Fibroblast of skin of back (primary cell): ENCODE measurements at regions not wholly inside any gene's neighbourhood (a gene's known extent, or its start where the extent isn't known, plus 50 kb on each side); places are given as distances from the start of the nearest gene placed in this dataset.
A peak's percentile ranks its signal among the peaks of the same experiment; 100 is the strongest.

ENCODE experiments used
- DNase-seq: peaks from one replicate; pipeline ENCODE4 v3.0.0-alpha.2; 2013

- no peak for DNase-seq
Measured at GRCh38 chr1:58976294-58976693, 192.4 kb upstream of the JUN start.

- DNase-seq = no peak
Measured at GRCh38 chr1:58977598-58977997, 193.8 kb upstream of the JUN start.

GRCh38 chr1:58978096-58978495 lies 194.2 kb upstream of the JUN start:
- no peak for DNase-seq

- no peak for DNase-seq
Measured at GRCh38 chr1:58979086-58979485, 195.2 kb upstream of the JUN start.

- DNase-seq = no peak
Measured at GRCh38 chr1:58979677-58980076, 195.8 kb upstream of the JUN start.

- DNase-seq = no peak
Measured at GRCh38 chr1:58981392-58981791, 197.5 kb upstream of the JUN start.

- no peak for DNase-seq
Measured at GRCh38 chr1:58982259-58982998, 198.6 kb upstream of the JUN start.

DNA sequence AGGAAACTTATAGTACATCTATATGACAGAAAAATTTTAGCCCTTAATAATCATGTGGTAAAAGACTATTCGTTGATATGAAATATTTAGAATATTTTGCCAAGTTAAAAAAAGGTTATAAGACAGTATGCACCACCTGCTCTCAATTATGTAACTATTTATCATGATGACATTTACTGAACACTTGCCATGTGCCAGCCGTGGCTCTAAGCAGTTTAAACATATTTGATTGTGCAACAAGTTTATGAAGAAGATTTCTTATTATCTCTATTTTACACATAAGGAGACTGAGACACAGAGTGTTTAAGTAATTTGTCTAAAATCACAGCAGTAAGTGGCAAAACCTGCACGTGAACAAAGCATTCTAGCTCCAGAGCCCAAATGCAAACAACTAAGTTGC lies 199.3 kb upstream of the JUN start:
- DNase-seq = peak; percentile 30

DNA sequence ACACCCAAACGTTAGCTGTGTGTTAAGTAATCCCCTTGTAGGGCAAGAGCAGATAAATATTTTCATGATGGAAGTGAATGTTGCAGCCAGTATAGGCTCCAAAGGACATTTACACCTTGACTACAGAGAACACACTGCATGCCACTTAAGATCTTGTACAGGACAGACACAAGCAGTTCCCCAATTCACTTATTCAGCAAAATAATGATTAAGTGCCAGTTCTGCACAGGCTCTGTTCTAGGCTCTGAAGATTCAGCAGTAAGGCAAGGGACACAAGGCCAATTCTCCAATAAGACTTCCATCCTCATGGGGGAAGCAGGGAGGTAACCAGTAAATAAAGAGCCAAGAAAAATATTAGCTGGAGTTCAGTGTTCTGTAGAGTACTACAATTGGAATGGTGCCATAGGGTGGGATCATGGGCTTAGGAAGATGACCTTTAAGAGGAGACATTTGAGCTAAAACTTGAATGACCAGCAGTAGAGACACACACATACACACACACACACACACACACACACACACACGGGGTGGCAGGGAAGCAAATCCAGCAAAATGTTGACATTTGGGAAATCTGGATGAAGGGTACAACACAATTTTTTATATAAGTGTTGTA lies 199.9 kb upstream of the JUN start:
- DNase-seq = no peak

DNA sequence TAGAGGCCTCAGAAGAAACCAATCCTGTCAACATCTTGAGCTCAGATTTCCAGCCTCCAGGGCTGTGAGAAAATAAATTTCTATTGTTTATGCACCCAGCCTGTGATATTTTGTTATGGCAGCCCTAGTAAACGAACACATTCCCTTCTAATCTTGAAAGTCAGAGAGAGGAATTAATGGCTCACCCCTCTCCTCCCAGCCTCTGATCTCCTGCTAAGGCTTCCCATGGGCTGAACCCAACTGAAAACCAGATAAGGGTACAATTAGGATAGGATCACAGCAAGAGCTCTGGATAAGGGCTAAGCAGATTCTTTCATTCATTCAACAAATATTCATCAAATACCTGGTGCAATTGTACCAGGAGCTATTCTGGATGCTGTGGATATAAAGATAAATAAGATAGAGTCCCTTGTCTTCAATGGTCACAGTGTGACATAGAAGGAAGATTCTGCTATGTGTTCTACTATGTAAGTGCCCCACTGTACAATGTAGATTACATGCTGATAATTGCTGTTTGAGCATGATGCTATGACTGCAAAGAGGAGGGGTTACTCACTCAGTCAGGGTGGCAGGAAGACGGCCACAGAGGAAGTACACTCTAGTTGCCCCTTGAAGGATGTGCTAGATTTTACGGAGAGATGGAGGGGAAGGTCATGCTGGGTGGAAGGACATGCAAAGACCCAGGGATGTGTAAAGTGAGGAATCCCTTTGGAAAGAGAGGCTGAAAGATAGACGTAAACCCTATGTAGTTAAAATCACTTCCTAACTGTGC lies 203.3 kb upstream of the JUN start:
- no peak for DNase-seq

GRCh38 chr1:58988752-58989151 lies 204.9 kb upstream of the JUN start:
- DNase-seq = no peak

DNA sequence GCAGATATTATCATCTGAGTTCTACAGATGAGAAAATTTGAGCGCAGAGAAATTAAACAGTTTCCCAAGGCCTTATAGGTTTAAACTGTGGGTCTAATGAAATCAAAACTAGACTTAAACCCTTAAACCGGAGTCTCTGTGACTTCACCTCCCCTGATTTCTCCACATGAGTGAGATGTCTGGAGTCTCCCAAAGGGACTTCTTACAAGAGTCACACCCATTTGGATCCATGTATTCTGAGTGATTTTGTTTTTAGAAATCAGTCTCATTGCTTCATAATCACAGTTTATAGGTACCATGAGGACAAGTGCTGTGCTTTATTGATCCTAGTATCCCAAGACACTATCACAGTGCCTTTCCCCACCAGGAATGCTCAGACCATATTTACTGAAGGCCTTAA lies 206.0 kb upstream of the JUN start:
- no peak for DNase-seq

- no peak for DNase-seq
Measured at GRCh38 chr1:58991305-58991704, 207.5 kb upstream of the JUN start.

- no peak for DNase-seq
Measured at GRCh38 chr1:58992643-58993042, 208.8 kb upstream of the JUN start.

GRCh38 chr1:58993403-58993802 lies 209.6 kb upstream of the JUN start:
- DNase-seq = no peak

GRCh38 chr1:58994664-58995063 lies 210.8 kb upstream of the JUN start:
- DNase-seq = no peak

DNA sequence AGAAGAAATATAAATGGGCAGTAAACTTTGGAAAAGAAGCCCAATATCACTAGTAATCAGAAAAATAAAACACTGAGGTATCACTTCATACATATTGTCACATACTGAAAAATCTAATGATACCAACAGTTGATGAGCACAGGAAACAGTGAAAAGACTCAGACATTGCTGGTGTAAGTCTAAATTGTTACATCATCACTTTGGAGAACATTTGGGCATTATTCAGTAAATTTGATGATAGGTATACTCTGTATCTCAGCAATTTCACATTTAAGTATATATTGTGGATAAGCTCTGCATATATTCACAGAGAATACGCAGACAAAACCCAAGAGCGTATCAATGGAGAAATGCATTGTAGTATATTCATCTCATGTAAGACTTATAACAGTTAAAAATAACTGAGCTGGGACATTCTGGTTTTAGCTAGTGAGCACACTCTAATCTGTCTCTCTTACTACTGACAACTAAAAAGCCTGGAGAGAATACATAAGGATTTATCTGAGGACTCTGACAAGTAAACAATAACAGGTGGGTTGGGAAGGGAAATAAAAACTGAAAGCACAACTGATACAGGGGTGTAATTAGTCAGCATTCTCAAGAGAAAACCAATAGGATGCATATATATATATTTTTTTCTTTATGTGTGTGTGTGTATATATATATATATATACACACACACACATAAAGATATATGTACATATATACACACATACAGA lies 212.7 kb upstream of the JUN start:
- no peak for DNase-seq

DNA sequence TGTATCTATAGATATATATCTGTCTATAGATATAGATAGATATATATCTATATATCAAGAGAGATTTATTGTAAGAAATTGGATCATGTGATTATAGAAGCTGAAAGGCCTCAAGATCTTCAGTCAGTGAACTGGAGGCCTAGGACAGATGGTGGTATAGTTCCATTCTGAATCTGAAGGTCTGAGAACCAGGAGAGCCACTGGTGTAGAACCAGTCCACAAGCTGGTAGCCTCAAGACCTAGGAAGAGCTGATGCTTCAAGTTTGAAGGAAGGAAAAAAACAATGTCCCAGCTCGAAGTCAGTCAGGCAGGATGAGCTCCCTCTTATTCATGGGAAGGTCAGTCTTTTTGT lies 213.2 kb upstream of the JUN start:
- no peak for DNase-seq

GRCh38 chr1:58997637-58998036 lies 213.8 kb upstream of the JUN start:
- DNase-seq = no peak

DNA sequence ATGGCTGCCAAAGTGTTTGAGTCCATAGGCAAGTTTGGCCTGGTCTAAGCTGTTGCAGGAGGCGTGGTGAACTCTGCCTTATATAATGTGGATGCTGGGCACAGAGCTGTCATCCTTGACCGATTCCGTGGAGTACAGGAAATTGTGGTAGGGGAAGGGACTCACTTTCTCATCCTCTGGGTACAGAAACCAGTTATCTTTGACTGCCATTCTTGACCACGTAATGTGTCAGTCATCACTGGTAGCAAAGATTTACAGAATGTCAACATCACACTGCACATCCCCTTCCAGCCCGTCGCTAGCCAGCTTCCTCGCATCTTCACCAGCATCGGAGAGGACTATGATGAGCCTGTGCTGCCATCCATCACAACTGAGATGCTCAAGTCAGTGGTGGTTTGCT lies 215.8 kb upstream of the JUN start:
- DNase-seq = no peak

GRCh38 chr1:59004755-59005154 lies 220.9 kb upstream of the JUN start:
- no peak for DNase-seq

GRCh38 chr1:59005491-59006288 lies 221.8 kb upstream of the JUN start:
- DNase-seq = no peak

- no peak for DNase-seq
Measured at GRCh38 chr1:59006289-59006658, 222.4 kb upstream of the JUN start.
